ENCODE measurements at regions not wholly inside any gene's neighbourhood (a gene's known extent, or its start where the extent isn't known, plus 50 kb on each side); places are given as distances from the start of the nearest gene placed in this dataset.

- H3K9me3 ChIP-seq, result no peaks in the 10 kb centered on the region
- H3K4me3 ChIP-seq, result no peak overlapping the region
- intact Hi-C loops (cut with DNase I), result loop anchor here (5.0 kb wide), 2 partner anchors 37 to 42 kb away; no protein-coding TSS in a partner anchor
- H3K4me1 ChIP-seq, result no peaks in the 10 kb centered on the region
- peaks cover 0 to 14% (median 0%) of the 10 kb centered on the region in 3 donors for H3K27me3 ChIP-seq (ENCODE audit: insufficient read depth in 3 of 3, low read length in 2 of 3)
- no peak for TF ChIP-seq CTCF (IDR thresholded peaks at IDR 0.05)
- no peak overlapping the region for H3K27ac ChIP-seq
- ATAC-seq, result no peak
- no peaks in the 10 kb centered on the region for H3K36me3 ChIP-seq (ENCODE audit: insufficient read depth in 1 of 2, low read depth in 1 of 2)
- no peak for DNase-seq
- 89 to 94% (median 90%) methylated on average over 11 of the region's 11 CpGs for WGBS, 3 donors
These were observed 50.7 kb upstream of the GPR157 start for GRCh38 chr1:9179463-9180110.

GRCh38 chr1:9180111-9180819 lies 51.4 kb upstream of the GPR157 start:
- no peak for TF ChIP-seq CTCF (IDR thresholded peaks at IDR 0.05)
- peaks cover 0 to 14% (median 0%) of the 10 kb centered on the region in 3 donors for H3K27me3 ChIP-seq (ENCODE audit: insufficient read depth in 3 of 3, low read length in 2 of 3)
- no peaks in the 10 kb centered on the region for H3K36me3 ChIP-seq (ENCODE audit: insufficient read depth in 1 of 2, low read depth in 1 of 2)
- no peak overlapping the region for H3K27ac ChIP-seq
- H3K4me3 ChIP-seq, result no peak overlapping the region
- WGBS, 3 donors, result 87 to 96% (median 91%) methylated on average over 8 of the region's 8 CpGs
- no peaks in the 10 kb centered on the region for H3K4me1 ChIP-seq
- no peaks in the 10 kb centered on the region for H3K9me3 ChIP-seq
- DNase-seq, result no peak
- intact Hi-C loops (cut with DNase I), result loop anchor here in 1 of 2 donors (5.0 kb wide), 1 partner anchor 38 kb away; no protein-coding TSS in a partner anchor
- no peak for ATAC-seq

GRCh38 chr1:9181176-9181906 lies 52.4 kb upstream of the GPR157 start:
- Histone ChIP-seq H3K27ac (no peak overlapping the region), H3K27me3 (ENCODE audit: insufficient read depth in 3 of 3, low read length in 2 of 3) (peaks cover 0 to 14% (median 0%) of the 10 kb centered on the region in 3 donors), H3K4me1 (no peaks in the 10 kb centered on the region), H3K9me3 (no peaks in the 10 kb centered on the region), H3K4me3 (peak overlapping the region; percentile 76), H3K36me3 (ENCODE audit: insufficient read depth in 1 of 2, low read depth in 1 of 2) (no peaks in the 10 kb centered on the region)
- peak; percentile 95 for TF ChIP-seq CTCF (IDR thresholded peaks at IDR 0.05)
- 17 to 22% (median 20%) methylated on average over 17 to 19 of the region's 19 CpGs for WGBS, 3 donors
- intact Hi-C loops (cut with DNase I), result loop anchor here in 1 of 2 donors (5.0 kb wide), 1 partner anchor 39 kb away; no protein-coding TSS in a partner anchor
- ATAC-seq (peak; percentile 67 to 85 (median 72)), DNase-seq (peak; percentile 77 to 86)

GRCh38 chr1:9181990-9182783 lies 52.4 kb upstream of the H6PD start:
- intact Hi-C loops (cut with DNase I), result loop anchor here in 1 of 2 donors (5.0 kb wide), 1 partner anchor 40 kb away; no protein-coding TSS in a partner anchor
- DNase-seq (peak in 1 of 2 donors; percentile 50), ATAC-seq (peak; percentile 60 to 76 (median 70))
- no peak overlapping the region for H3K27ac ChIP-seq
- TF ChIP-seq CTCF (IDR thresholded peaks at IDR 0.05), result no peak
- WGBS, 3 donors, result 3 to 8% (median 5%) methylated on average over 46 to 83 of the region's 83 CpGs
- H3K9me3 ChIP-seq, result no peaks in the 10 kb centered on the region
- peaks cover 0 to 14% (median 0%) of the 10 kb centered on the region in 3 donors for H3K27me3 ChIP-seq (ENCODE audit: insufficient read depth in 3 of 3, low read length in 2 of 3)
- no peaks in the 10 kb centered on the region for H3K4me1 ChIP-seq
- peak overlapping the region; percentile 76 for H3K4me3 ChIP-seq
- no peaks in the 10 kb centered on the region for H3K36me3 ChIP-seq (ENCODE audit: insufficient read depth in 1 of 2, low read depth in 1 of 2)
